OCI-LY1 (cell line): ENCODE measurements at regions not wholly inside any gene's neighbourhood (a gene's known extent, or its start where the extent isn't known, plus 50 kb on each side); places are given as distances from the start of the nearest gene placed in this dataset.

Source experiments
- H2AFZ ChIP-seq: fragments of 200-600 bp; sonication (generic), shearing (Covaris generic); 2 replicates; pipeline ENCODE4 v1.6.0; 2014; ENCODE audit warnings: antibody characterized with exemption, mild to moderate bottlenecking, low read length
- H3F3A ChIP-seq: fragments of 200-600 bp; sonication (generic), shearing (Covaris generic); 2 replicates; pipeline ENCODE4 v1.6.0; 2014; ENCODE audit warnings: mild to moderate bottlenecking, antibody characterized with exemption, low read length, moderate library complexity; ENCODE audit not compliant: insufficient read depth
- H3K27ac ChIP-seq: fragments of 200-600 bp; sonication (generic); 2 replicates; pipeline ENCODE4 v1.5.1; 2014; ENCODE audit warnings: low read length, mixed run types, mild to moderate bottlenecking, low read depth; ENCODE audit not compliant: poor library complexity, severe bottlenecking
- H3K27me3 ChIP-seq: fragments of 200-600 bp; sonication (generic); 2 replicates; pipeline ENCODE4 v1.6.0; 2014; ENCODE audit warnings: antibody characterized with exemption, mild to moderate bottlenecking, low read length, moderate library complexity; ENCODE audit not compliant: insufficient read depth
- H3K36me3 ChIP-seq: fragments of 200-600 bp; sonication (generic); 2 replicates; pipeline ENCODE4 v1.6.1; 2014; ENCODE audit warnings: mild to moderate bottlenecking, antibody characterized with exemption, low read length, moderate library complexity, mixed read lengths; ENCODE audit not compliant: insufficient read depth
- H3K4me1 ChIP-seq: fragments of 200-600 bp; sonication (generic); 2 replicates; pipeline ENCODE4 v1.5.1; 2014; ENCODE audit warnings: mild to moderate bottlenecking, low read length, moderate library complexity; ENCODE audit not compliant: insufficient read depth, severe bottlenecking
- H3K4me2 ChIP-seq: fragments of 200-600 bp; sonication (generic), shearing (Covaris generic); 2 replicates; pipeline ENCODE4 v1.6.1; 2014; ENCODE audit warnings: low read length
- H3K4me3 ChIP-seq: fragments of 200-600 bp; sonication (generic); 2 replicates; pipeline ENCODE4 v1.5.1; 2014; ENCODE audit warnings: low read length, low read depth, mild to moderate bottlenecking, mixed read lengths; ENCODE audit not compliant: poor library complexity, severe bottlenecking
- H3K79me2 ChIP-seq: fragments of 200-600 bp; shearing (Covaris generic); 2 replicates; pipeline ENCODE4 v1.6.1; 2016; ENCODE audit warnings: mixed run types, low read length, mixed read lengths; ENCODE audit not compliant: insufficient read depth
- H3K9ac ChIP-seq: fragments of 200-600 bp; sonication (generic), shearing (Covaris generic); 2 replicates; pipeline ENCODE4 v1.6.1; 2014; ENCODE audit warnings: mild to moderate bottlenecking, low read length, mixed read lengths
- H3K9me2 ChIP-seq: fragments of 200-600 bp; sonication (generic), shearing (Covaris generic); 2 replicates; pipeline ENCODE4 v1.6.1; 2014; ENCODE audit warnings: low read depth, mild to moderate bottlenecking, low read length, mixed read lengths
- H3K9me3 ChIP-seq: fragments of 200-600 bp; shearing (Covaris generic); 2 replicates; pipeline ENCODE4 v1.6.1; 2014; ENCODE audit warnings: low read length, mixed read lengths
- H4K20me1 ChIP-seq: fragments of 200-600 bp; sonication (generic), shearing (Covaris generic); 2 replicates; pipeline ENCODE4 v1.6.0; 2016; ENCODE audit warnings: mild to moderate bottlenecking, low read length; ENCODE audit not compliant: insufficient read depth
- EZH2 ChIP-seq: fragments of 200-600 bp; sonication (generic), shearing (Covaris generic); IDR thresholded peaks from 2 replicates; pipeline ENCODE4 v1.8.0; 2017; ENCODE audit warnings: borderline replicate concordance, mixed run types, mild to moderate bottlenecking, antibody characterized with exemption, low read length, moderate library complexity, mixed read lengths
- TF ChIP-seq, protein P1 (sequence below): fragments of 200-600 bp; sonication (generic), shearing (Covaris generic); IDR thresholded peaks from 2 replicates; pipeline ENCODE4 v1.5.1; 2017; ENCODE audit warnings: mild to moderate bottlenecking, antibody characterized with exemption, low read length, moderate library complexity, mixed read lengths

DNA sequence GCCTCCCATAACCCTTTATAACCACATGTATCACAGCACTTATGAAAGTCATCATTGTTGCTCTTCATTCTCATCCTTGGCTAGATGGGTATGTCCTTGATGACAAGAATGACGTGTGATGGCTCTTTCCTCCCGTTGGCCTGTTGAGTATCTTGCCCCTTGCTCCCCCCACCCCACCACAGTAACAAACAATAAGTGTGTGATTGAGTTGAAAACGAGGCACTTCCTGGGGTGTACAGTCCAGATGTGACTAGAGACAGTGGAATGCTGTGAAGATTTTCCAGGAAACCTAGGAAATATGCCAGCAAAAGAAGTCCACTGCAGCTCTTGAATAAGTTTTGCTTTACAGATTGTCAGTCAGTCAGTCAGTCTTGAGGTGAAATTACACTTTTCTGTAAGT lies 262.5 kb downstream of the ELAVL2 start:
- Histone ChIP-seq H3K27ac (no peak overlapping the region), H3K27me3 (no peaks in the 10 kb centered on the region)

DNA sequence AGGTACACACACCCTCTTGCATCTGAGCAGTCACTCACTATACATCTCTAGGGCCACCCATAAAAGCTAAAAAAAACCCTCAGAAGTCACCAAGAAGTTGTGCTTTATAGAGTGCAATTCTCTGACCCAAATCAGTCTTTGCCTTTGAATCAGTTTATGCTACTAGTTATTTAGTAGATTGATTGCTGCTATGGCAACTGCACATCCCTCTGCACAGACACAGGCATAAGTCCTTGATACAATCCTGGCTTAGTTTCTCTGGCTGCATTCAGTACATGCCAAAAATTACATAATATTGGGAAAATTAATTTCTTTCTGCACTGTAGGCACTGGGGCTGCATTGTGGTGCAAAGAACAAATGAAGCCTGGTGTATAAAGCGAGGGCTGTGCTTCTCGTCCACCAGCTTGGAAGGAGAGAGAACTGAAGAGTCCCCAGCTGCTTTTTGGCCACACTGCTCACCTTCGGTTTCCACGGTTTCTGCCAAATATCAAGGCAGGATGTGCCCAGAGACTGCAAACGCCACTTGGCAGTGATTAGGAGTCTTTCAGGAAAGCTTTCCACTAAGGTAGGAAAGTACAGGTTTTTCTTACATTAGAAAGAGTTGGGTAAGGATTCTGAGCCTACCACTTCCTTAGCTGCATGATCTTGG lies 258.4 kb downstream of the ELAVL2 start:
- no peaks in the 10 kb centered on the region for H3K9me3 ChIP-seq
- H3K27me3 ChIP-seq = no peaks in the 10 kb centered on the region
- TF ChIP-seq EZH2 = no peak
- TF ChIP-seq, protein P1, sequence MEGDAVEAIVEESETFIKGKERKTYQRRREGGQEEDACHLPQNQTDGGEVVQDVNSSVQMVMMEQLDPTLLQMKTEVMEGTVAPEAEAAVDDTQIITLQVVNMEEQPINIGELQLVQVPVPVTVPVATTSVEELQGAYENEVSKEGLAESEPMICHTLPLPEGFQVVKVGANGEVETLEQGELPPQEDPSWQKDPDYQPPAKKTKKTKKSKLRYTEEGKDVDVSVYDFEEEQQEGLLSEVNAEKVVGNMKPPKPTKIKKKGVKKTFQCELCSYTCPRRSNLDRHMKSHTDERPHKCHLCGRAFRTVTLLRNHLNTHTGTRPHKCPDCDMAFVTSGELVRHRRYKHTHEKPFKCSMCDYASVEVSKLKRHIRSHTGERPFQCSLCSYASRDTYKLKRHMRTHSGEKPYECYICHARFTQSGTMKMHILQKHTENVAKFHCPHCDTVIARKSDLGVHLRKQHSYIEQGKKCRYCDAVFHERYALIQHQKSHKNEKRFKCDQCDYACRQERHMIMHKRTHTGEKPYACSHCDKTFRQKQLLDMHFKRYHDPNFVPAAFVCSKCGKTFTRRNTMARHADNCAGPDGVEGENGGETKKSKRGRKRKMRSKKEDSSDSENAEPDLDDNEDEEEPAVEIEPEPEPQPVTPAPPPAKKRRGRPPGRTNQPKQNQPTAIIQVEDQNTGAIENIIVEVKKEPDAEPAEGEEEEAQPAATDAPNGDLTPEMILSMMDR = no peak
- no peak overlapping the region for H2AFZ ChIP-seq
- H3K4me1 ChIP-seq = no peaks in the 10 kb centered on the region
- no peak overlapping the region for H3K4me3 ChIP-seq
- H3K36me3 ChIP-seq = no peaks in the 10 kb centered on the region
- H3K9ac ChIP-seq = no peak overlapping the region
- no peaks in the 10 kb centered on the region for H3K9me2 ChIP-seq
- H3F3A ChIP-seq = no peaks in the 10 kb centered on the region
- no peaks in the 10 kb centered on the region for H4K20me1 ChIP-seq
- no peaks in the 10 kb centered on the region for H3K79me2 ChIP-seq
- no peak overlapping the region for H3K27ac ChIP-seq
- H3K4me2 ChIP-seq = no peak overlapping the region

More for the DNA sequence above, 262.5 kb downstream of the ELAVL2 start:
- no peak overlapping the region for H3K4me3 ChIP-seq
- no peak overlapping the region for H3K4me2 ChIP-seq
- TF ChIP-seq EZH2 = no peak
- TF ChIP-seq, protein P1 = no peak
- H2AFZ ChIP-seq = no peak overlapping the region
- no peaks in the 10 kb centered on the region for H3F3A ChIP-seq
- H3K9ac ChIP-seq = no peak overlapping the region
- H3K36me3 ChIP-seq = no peaks in the 10 kb centered on the region
- H3K9me2 ChIP-seq = no peaks in the 10 kb centered on the region
- H3K4me1 ChIP-seq = no peaks in the 10 kb centered on the region
- no peaks in the 10 kb centered on the region for H4K20me1 ChIP-seq
- no peaks in the 10 kb centered on the region for H3K79me2 ChIP-seq
- H3K9me3 ChIP-seq = no peaks in the 10 kb centered on the region

DNA sequence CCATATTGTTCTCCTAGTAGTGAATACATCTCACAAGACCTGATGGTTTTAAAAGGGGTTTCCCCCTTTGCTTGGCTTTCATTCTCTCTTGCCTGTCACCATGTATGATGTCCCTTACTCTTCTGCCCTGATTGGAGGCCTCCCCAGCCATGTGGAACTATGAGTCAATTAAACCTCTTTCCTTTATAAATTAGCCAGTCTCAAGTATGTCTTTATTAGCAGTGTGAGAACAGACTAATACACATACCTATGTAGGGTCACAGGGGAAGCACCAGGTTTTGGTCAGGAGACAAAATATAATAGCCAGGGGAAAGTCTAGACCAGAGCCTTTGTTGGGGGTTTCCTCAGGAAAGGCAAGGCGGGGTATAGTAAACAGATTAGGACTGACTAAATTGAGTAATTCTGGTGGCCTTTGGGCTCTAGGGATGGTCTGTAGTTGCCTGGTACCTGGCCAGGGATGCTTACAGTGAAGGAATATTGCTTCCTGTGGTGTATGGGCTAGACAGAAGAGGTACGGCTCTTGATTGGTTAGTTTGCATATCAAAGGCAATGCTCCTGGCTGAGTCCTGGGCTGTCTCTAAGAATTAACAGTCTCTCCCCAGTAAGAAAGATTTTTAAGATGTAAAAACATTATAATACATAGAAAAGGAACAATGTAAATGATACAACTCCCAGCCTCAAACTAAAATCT lies 254.5 kb downstream of the ELAVL2 start:
- Histone ChIP-seq H3K27me3 (no peaks in the 10 kb centered on the region), H3K9me2 (no peaks in the 10 kb centered on the region), H3K27ac (no peak overlapping the region), H4K20me1 (no peaks in the 10 kb centered on the region), H3K79me2 (no peaks in the 10 kb centered on the region), H3K4me2 (no peak overlapping the region), H2AFZ (no peak overlapping the region), H3F3A (no peaks in the 10 kb centered on the region), H3K4me3 (no peak overlapping the region), H3K4me1 (no peaks in the 10 kb centered on the region), H3K36me3 (no peaks in the 10 kb centered on the region), H3K9me3 (no peaks in the 10 kb centered on the region), H3K9ac (no peak overlapping the region)
- TF ChIP-seq EZH2 = no peak
- TF ChIP-seq, protein P1 = no peak
